GM21423 (cell line): ENCODE measurements at regions not wholly inside any gene's neighbourhood (a gene's known extent, or its start where the extent isn't known, plus 50 kb on each side); places are given as distances from the start of the nearest gene placed in this dataset.

ENCODE experiments used
- ATAC-seq: cut with Tn5 transposase; IDR thresholded peaks from one replicate; pipeline ENCODE4 v1.9.1; 2021; ENCODE audit warnings: mild to moderate bottlenecking, moderate library complexity; ENCODE audit not compliant: unreplicated experiment

DNA sequence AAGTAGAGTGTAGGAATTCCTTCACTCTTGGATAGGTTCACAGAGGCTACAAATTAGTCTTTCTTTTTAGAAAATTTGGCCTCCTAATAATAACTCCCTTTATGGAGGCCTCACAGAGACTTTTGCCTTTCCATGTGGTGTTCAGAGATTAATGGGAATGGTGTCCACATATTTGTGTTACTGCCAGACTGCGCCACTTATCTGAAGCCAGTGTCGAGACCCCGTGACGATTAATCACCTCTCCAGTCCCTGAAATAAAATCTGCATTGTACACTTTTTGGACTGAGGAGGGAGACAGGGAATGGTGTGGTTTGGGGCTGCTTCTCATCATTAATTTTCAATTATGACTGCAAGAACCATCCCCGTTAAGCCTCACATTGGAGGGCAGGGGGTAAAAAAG, 980.5 kb downstream of the FLRT2 start:
- ATAC-seq: no peak

DNA sequence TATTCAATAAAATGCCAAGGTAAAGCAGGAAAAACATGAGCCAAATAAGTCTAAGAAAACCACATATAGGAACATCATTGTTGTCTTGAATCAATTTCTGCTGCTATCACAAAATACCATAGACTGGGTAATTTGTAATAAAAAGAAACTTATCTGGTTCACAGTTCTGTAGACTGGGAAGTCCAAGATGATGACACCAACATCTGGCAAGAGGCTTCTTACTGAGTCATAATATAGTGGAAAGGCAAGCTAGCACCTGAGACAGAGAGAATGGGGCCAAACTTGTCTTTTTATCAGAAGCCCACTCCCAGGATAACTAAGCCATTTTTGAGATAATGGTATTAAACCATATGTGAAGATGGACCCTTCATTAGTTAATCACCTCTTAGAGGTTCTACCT, 975.9 kb downstream of the FLRT2 start:
- no peak for ATAC-seq

DNA sequence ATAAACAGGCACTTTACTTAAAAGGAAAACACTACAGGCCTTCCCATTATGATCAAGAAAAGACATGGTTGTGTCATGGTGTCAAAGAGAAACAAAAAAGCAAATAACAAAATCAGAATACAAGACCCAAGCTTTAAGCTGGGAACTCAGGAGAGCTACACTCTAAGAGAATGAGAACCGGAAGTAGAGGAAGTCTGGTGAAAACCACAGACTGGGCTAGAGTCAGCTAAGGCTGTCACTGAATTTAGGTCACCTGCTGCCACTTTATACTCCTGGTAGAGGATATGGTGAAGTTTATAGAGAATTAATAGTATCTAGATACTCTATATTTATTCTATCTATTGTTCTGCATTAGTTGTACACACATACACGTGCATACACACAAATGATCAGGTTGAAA, 971.7 kb downstream of the FLRT2 start:
- ATAC-seq: no peak

- no peak for ATAC-seq
These were observed 961.8 kb downstream of the FLRT2 start for GRCh38 chr14:86491743-86492142.

DNA sequence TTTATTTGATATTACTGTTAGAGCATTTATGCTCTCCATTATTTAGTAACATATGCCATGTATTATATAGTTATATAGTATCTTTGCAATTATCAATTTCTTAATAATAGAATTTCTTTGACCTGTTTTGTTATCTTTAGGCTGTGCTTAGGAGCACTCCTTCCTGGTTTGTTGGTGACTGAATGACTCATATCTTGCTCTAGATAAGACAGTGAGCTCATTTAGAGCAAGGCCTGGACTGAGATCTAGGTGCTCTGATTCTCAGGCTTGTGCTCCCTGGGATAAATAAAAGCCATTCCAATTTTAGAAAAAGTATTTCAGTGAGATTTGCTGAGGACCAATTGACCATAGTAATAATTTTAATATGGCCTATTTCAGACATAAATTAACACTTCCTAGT, 951.2 kb downstream of the FLRT2 start:
- no peak for ATAC-seq

DNA sequence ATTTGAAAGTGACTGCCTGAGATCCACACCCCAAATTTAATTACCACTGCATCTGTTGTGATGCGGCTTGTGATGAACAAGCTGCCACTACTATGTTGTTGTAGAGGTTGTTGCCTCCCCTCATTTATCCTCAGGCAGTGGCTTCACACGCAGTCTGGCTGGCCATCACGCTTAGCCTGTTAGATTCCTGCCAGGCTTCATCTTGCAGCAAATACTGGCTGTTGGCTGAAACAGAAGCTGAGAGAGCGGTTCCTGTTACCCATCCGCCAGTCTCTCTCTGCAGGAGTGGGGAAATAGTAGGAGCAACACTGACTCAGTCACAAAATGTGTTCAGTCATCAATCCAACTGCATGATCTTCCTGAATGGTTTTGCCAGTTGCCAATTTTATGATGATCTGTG, 934.4 kb downstream of the FLRT2 start:
- ATAC-seq: no peak

- ATAC-seq: no peak
These were observed 932.3 kb downstream of the FLRT2 start for GRCh38 chr14:86462193-86462753.

- no peak for ATAC-seq
These were observed 927.7 kb downstream of the FLRT2 start for GRCh38 chr14:86457481-86458135.

DNA sequence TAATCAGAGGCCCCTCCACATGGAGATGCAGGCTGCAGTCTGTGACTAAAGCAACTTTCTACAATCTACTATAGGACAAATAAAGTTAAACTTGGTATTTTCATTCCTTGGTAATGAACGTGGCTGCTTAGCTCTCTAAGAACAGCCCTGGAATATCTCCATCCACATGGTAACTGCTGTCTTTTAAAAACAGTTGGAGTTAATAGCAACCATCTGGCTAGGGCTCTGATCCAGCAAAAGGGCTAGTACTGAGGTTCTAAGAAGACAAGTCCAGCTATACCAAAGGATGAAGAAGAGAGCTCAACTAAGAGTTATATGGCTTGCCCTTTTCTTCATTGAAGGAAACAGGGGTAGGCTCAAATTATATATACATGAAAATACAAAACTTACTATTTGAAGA, 920.1 kb downstream of the FLRT2 start:
- ATAC-seq: no peak

DNA sequence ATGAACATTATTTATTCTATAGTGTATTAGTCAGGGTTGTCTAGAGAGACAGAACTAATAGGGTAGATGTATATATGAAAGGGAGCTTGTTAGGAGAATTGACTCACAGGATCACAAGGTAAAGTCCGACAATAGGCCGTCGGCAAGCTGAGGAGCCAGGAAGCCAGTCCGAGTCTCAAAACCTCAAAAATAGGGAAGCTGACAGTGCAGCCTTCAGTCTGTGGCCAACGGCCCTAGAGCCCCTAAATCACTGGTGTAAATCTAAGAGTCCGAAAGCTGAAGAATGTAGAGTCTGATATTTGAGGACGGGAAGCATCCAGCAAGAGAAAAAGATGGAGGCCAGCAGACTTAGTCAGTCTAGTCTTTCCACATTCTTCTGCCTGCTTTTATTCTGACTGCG, 912.2 kb downstream of the FLRT2 start:
- no peak for ATAC-seq

DNA sequence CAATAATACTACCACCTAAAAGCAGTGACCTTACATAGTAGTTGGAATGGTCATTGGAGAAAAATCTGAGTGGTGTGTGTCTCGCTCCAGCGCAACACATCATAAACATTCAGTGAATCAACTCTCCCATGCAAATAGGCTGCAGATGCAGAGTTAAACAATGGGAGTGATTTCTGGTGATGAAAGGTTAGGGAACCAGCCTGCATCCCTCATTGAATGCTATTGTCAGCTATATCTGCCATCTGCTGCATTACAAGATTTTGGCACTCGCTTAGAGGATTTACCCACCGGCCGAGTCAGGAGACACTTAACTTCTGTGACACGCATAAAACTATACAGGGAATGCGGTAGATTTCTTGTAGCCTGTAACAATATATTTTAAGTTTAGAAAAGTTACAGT, 900.9 kb downstream of the FLRT2 start:
- no peak for ATAC-seq

- ATAC-seq: no peak
These were observed 893.3 kb downstream of the FLRT2 start for GRCh38 chr14:86423214-86423613.

DNA sequence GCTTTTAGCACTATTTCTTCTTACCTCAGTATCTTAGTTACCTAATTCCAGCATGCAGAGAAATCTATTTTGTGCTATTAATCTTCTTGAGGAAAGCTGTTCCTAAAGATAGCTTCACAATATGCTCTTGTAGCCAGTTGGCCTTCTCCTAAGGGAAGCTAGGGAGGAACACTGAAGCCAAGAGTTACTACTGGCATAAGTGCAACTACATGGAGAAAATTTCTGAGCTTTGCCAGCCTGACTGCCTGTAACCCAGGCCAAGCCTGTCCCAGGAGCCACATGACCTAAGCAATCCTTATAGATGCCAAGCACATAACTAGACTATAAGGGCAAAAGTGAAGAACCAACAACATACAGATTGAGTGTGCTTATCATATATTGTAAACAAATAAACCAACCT, 890.2 kb downstream of the FLRT2 start:
- ATAC-seq: no peak

- no peak for ATAC-seq
These were observed 884.2 kb downstream of the FLRT2 start for GRCh38 chr14:86414146-86414545.

GRCh38 chr14:86404989-86405649, 875.2 kb downstream of the FLRT2 start:
- ATAC-seq: no peak

DNA sequence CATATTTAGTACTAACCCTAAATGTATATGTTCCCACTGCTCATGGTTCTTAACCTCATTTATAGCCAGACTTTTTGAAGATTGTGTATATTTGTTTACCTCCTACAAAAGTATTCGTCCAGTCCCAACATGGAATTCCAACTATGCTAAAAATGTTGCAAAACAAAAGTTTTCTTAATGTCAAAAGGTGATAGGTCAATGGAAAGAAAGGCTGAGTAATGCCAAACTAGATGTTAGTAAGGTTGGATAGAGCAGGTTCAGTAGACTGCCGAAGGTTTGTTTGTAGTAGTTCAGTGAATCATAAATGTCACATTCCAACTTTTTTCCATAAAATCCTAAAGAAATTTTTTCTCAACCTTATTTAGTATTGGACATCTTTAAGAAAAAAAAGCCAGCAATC, 874.5 kb downstream of the FLRT2 start:
- no peak for ATAC-seq

DNA sequence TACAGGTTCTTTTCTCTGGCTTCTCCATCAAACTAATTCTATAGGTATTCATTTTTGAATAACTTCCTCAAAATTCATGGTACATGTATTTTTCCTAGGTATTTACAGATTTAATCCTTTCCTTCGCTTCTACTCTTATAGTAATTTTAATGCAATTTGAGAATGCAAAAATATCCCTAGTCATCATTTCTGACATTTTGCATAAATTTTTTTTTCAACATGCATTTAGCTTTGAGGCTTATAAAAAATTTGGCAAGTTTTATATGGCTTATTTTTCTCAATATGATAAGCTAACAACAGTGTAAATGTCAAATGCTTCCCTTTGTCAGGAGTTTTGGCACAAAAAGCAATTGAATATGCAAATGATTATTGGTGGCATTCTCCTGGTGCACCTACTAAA, 872.6 kb downstream of the FLRT2 start:
- ATAC-seq: no peak

DNA sequence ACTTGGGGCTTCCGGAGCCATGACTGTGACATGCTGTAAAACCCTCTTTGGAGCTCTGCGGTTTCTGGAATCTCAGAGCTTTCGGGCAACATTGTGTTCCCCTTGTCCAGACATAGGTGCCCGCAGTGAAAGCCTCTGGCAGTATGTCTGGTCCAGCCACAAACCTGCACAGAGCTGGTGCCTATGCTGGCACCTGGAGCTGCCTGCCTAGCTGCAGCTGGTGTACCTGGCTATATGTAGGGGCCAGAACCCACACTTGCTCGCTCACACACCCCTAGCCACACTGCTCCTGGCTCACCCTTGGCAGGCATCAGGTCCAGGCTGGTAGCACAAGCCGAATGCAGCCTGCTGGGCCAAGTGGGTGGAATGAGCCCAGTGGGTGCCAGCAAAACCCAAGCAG, 861.1 kb downstream of the FLRT2 start:
- ATAC-seq: no peak

DNA sequence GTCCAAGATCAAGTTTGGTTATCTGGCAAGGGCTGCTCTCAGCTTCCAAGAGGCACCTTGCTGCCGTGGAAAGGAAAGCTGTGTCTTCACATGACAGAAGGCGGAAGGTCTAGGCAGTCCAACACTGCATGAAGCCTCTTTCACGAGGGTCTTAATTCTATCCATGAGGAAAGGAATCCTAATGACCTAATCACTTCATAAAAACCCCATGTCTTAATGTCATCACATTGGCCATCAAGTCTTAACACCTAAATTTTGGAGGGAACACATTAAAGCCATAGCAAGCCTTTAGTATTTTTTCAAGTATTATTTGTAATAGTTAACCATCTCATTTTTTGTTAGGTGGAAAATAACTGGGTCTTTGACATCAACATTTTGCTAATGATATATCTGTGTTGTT, 858.3 kb downstream of the FLRT2 start:
- ATAC-seq: no peak

- ATAC-seq: no peak
These were observed 843.9 kb downstream of the FLRT2 start for GRCh38 chr14:86373886-86374285.

DNA sequence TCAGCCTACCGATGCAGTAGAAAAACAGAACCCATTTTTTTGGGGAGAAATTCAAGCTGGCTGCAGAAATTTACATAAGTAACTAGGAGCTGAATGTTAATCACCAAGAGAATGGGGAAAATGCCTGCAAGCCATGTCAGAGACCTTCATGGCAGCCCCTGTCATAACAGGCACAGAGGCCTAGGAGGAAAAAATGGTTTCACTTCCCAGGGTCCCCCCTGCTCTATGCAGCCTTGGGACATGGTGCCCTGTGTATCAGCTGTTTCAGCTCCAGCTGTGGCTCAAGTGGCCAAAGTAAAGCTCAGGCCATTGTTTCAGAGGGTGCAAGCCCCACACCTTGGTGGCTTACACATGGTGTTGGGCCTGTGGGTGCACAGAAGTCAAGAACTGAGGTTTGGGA, 842.5 kb downstream of the FLRT2 start:
- ATAC-seq: no peak

DNA sequence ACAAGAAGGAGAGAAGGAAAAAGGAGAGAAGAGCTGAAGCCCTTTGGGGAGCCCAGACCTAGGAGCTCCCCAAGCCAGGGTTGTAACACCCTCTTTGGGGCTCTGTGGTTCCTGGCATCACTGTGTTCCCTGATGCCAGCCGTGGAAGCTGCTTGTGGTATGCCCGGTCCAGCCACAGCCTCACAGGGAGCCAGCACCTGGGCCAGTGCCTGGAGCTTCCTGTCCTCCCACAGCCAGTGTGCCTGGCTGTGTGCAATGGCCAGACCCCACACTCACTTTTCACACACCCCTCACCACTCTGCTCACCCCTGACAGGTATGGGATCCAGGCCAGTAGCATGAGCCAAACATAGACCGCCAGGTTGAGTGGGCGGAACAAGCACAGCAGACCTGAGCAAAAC, 834.7 kb downstream of the FLRT2 start:
- ATAC-seq: no peak

GRCh38 chr14:86363576-86363975, 833.6 kb downstream of the FLRT2 start:
- no peak for ATAC-seq
